H1 (cell line): ENCODE measurements at regions not wholly inside any gene's neighbourhood (a gene's known extent, or its start where the extent isn't known, plus 50 kb on each side); places are given as distances from the start of the nearest gene placed in this dataset.

Experiments
- CTCF ChIA-PET: fragments of 300-600 bp; sonication (Branson Sonifier 250); formaldehyde crosslinking; loops from one replicate; lab custom pipeline; 2021; ENCODE audit not compliant: partially characterized antibody; lab: Charles Lee
- POLR2A ChIA-PET: fragments of 300-600 bp; sonication (Branson Sonifier 250); formaldehyde crosslinking; loops from one replicate; lab custom pipeline; 2021; ENCODE audit warnings: inconsistent platforms; ENCODE audit not compliant: partially characterized antibody; lab: Charles Lee
- DNase-seq, 2 experiments: peaks; one replicate each; pipeline versions ENCODE4 v3.0.0 to v3.0.0-alpha.2; 2010 to 2022; ENCODE audit warnings: low spot score in 2 of 2, low read depth in 1 of 2, mixed read lengths in 1 of 2
- FAIRE-seq: peaks from 2 replicates; lab custom pipeline; 2011; peaks lifted over from hg19 to GRCh38; lab: Jason Lieb, UNC
- H2AFZ ChIP-seq: 2 replicates; pipeline ENCODE4 v1.8.1; 2012; ENCODE audit warnings: low read length, inconsistent platforms
- H2AK5ac ChIP-seq: 2 replicates; pipeline ENCODE4 v1.6.1; 2013; ENCODE audit warnings: low read depth, low read length
- H2BK120ac ChIP-seq: replicated peaks from 2 replicates; pipeline ENCODE3; 2013; ENCODE audit warnings: low read depth, low read length, inconsistent platforms
- H2BK12ac ChIP-seq: 2 replicates; pipeline ENCODE4 v1.6.1; 2013; ENCODE audit warnings: low read depth, low read length
- H2BK15ac ChIP-seq: 2 replicates; pipeline ENCODE4 v1.6.1; 2013; ENCODE audit warnings: low read length
- H2BK20ac ChIP-seq: 2 replicates; pipeline ENCODE4 v1.6.1; 2013; ENCODE audit warnings: low read length
- H2BK5ac ChIP-seq: 2 replicates; pipeline ENCODE4 v1.6.1; 2013; ENCODE audit warnings: low read depth, low read length
- H3K14ac ChIP-seq: 2 replicates; pipeline ENCODE4 v1.6.1; 2013; ENCODE audit warnings: inconsistent platforms; ENCODE audit not compliant: insufficient read length
- H3K18ac ChIP-seq: 2 replicates; pipeline ENCODE4 v1.6.1; 2013; ENCODE audit warnings: low read length; ENCODE audit errors: extremely low read depth
- H3K23ac ChIP-seq: 2 replicates; pipeline ENCODE4 v1.6.1; 2013; ENCODE audit warnings: inconsistent platforms; ENCODE audit not compliant: insufficient read length
- H3K23me2 ChIP-seq: 2 replicates; pipeline ENCODE4 v1.6.1; 2013; ENCODE audit warnings: low read depth, low read length
- H3K27ac ChIP-seq: 2 replicates; pipeline ENCODE4 v1.6.1; 2011; ENCODE audit warnings: low read depth, low read length, inconsistent platforms
- H3K27me3 ChIP-seq, 4 experiments: replicated peaks in 1 of 4; 1 replicate in 1 of 4; 2 replicates in 3 of 4; pipeline versions ENCODE4 v1.6.1 to v1.8.1; 2011 to 2013; ENCODE audit warnings: low read length in 3 of 4, mild to moderate bottlenecking in 3 of 4, inconsistent platforms in 2 of 4, mixed read lengths in 2 of 4, moderate library complexity in 1 of 4; ENCODE audit not compliant: control insufficient read depth in 3 of 4, insufficient read depth in 3 of 4; ENCODE audit errors: extremely low read depth in 1 of 4
- H3K36me3 ChIP-seq, 4 experiments: 2 replicates each; pipeline versions ENCODE4 v1.6.1 to v1.8.1; 2011 to 2013; ENCODE audit warnings: mild to moderate bottlenecking in 4 of 4, low read length in 3 of 4, moderate library complexity in 2 of 4, control low read depth in 1 of 4, inconsistent platforms in 1 of 4; ENCODE audit not compliant: insufficient read depth in 4 of 4, control insufficient read depth in 2 of 4
- H3K4ac ChIP-seq: replicated peaks from 2 replicates; pipeline ENCODE3; 2013; ENCODE audit warnings: low read length, low read depth, mixed read lengths, inconsistent platforms; ENCODE audit not compliant: insufficient read length
- H3K4me1 ChIP-seq, 4 experiments: replicated peaks in 1 of 4; 1 replicate in 1 of 4; 2 replicates in 3 of 4; pipeline versions ENCODE4 v1.6.1 to v1.8.1; 2011 to 2013; ENCODE audit warnings: low read length in 3 of 4, inconsistent platforms in 2 of 4, mixed read lengths in 1 of 4; ENCODE audit not compliant: insufficient read depth in 4 of 4, control insufficient read depth in 3 of 4
- H3K4me2 ChIP-seq, 2 experiments: 2 replicates each; pipeline versions ENCODE4 v1.6.1 to v1.8.1; 2011 to 2013; ENCODE audit warnings: low read depth in 2 of 2, low read length in 2 of 2, control low read depth in 1 of 2, inconsistent platforms in 1 of 2, mild to moderate bottlenecking in 1 of 2; ENCODE audit not compliant: insufficient read depth in 1 of 2
- H3K4me3 ChIP-seq, 4 experiments: fragments of 200-600, 300-600 bp in 1 of 4; sonication (generic), shearing (Covaris generic), sonication (Bioruptor Twin) in 1 of 4; 2 replicates each; pipeline versions ENCODE4 v1.5.1 to v1.8.1; 2011 to 2016; ENCODE audit warnings: low read length in 4 of 4, low read depth in 3 of 4, control low read depth in 2 of 4, inconsistent platforms in 2 of 4, mild to moderate bottlenecking in 2 of 4, mixed read lengths in 1 of 4, moderate library complexity in 1 of 4; ENCODE audit not compliant: insufficient read depth in 2 of 4; ENCODE audit errors: extremely low read depth in 1 of 4
- H3K56ac ChIP-seq: replicated peaks from 2 replicates; pipeline ENCODE3; 2013; ENCODE audit warnings: low read depth, mild to moderate bottlenecking, mixed read lengths, low read length, inconsistent platforms; ENCODE audit not compliant: insufficient read length
- H3K79me1 ChIP-seq: 2 replicates; pipeline ENCODE4 v1.6.1; 2013; ENCODE audit warnings: low read depth, low read length, control low read depth
- H3K79me2 ChIP-seq, 2 experiments: 2 replicates each; pipeline versions ENCODE4 v1.6.1 to v1.8.1; 2012 to 2013; ENCODE audit warnings: low read length in 2 of 2, mild to moderate bottlenecking in 2 of 2, inconsistent platforms in 1 of 2; ENCODE audit not compliant: insufficient read depth in 2 of 2, control insufficient read depth in 1 of 2
- H3K9ac ChIP-seq, 4 experiments: replicated peaks in 1 of 4; 1 replicate in 1 of 4; 2 replicates in 3 of 4; pipeline versions ENCODE4 v1.6.1 to v1.8.1; 2011 to 2013; ENCODE audit warnings: low read depth in 3 of 4, low read length in 3 of 4, control low read depth in 2 of 4, mild to moderate bottlenecking in 2 of 4, moderate library complexity in 2 of 4, inconsistent platforms in 1 of 4; ENCODE audit errors: extremely low read depth in 1 of 4
- H3K9me3 ChIP-seq, 2 experiments: 2 replicates each; pipeline versions ENCODE4 v1.6.1 to v1.8.1; 2012 to 2013; ENCODE audit warnings: mild to moderate bottlenecking in 2 of 2, moderate library complexity in 2 of 2, control low read depth in 1 of 2, inconsistent platforms in 1 of 2, low read depth in 1 of 2, low read length in 1 of 2, mixed read lengths in 1 of 2; ENCODE audit not compliant: insufficient read depth in 2 of 2
- H4K20me1 ChIP-seq, 2 experiments: replicated peaks in 1 of 2; 2 replicates each; pipeline versions ENCODE3 to v1.8.1; 2011 to 2013; ENCODE audit warnings: inconsistent platforms in 2 of 2, low read length in 2 of 2, mild to moderate bottlenecking in 1 of 2; ENCODE audit not compliant: insufficient read depth in 2 of 2, control insufficient read depth in 1 of 2
- H4K5ac ChIP-seq: 2 replicates; pipeline ENCODE4 v1.6.1; 2013; ENCODE audit warnings: low read length, low read depth, mixed read lengths, inconsistent platforms; ENCODE audit not compliant: insufficient read length
- H4K8ac ChIP-seq: 2 replicates; pipeline ENCODE4 v1.8.0; 2013; ENCODE audit warnings: mild to moderate bottlenecking, moderate library complexity, low read length, inconsistent platforms; ENCODE audit not compliant: insufficient read depth; ENCODE audit errors: extremely low read depth
- H4K91ac ChIP-seq: replicated peaks from 2 replicates; pipeline ENCODE3; 2013; ENCODE audit warnings: low read length, mixed read lengths, inconsistent platforms; ENCODE audit not compliant: insufficient read length
- SIX5 ChIP-seq: IDR thresholded peaks from 2 replicates; pipeline ENCODE4 v1.6.1; 2011; ENCODE audit warnings: mild to moderate bottlenecking, low read depth, low read length
- WGBS, 2 experiments: shearing (Covaris generic) in 1 of 2; methylation state at CpG; one replicate each; pipeline versions ENCODE4 v1.1.6 to v1.1.7; 2013 to 2015; ENCODE audit warnings: low lambda C conversion rate in 2 of 2, mixed read lengths in 2 of 2, inconsistent platforms in 1 of 2, low coverage in 1 of 2, missing lambda C conversion rate in 1 of 2; ENCODE audit not compliant: insufficient replicate concordance in 2 of 2, insufficient coverage in 1 of 2, insufficient read length in 1 of 2; ENCODE audit errors: extremely low coverage in 1 of 2, missing lambda C conversion rate in 1 of 2; 5-methylcytosine and 5-hydroxymethylcytosine counted together
- TF ChIP-seq, protein P1 (sequence below): IDR thresholded peaks from 2 replicates; pipeline ENCODE4 v1.6.1; 2012; ENCODE audit warnings: inconsistent platforms

DNA sequence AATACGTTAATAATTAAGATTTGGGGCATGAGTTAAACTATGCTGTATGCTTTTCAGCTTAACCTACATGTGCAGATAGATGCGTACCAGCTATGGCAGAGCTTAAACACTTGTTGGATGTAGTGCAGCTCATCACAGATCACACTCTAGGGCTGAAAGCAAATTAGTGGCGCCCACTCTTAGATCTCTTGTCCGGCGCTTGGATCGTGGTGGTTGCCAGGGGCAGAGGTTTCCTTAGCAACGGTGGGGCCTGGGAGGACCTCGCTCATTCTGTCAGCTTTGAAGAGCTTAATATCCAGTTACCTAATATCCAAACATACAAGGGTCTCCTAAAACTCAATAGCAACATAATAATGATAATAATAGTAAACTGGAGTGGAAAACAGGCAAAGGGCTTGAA, 548.2 kb upstream of the PFKP start:
- CTCF ChIA-PET, result interaction anchor here (0.6 kb wide), 1 partner anchor 9 kb away, joined by 4 read pairs; no protein-coding TSS in a partner anchor
- Histone ChIP-seq H3K27me3 (no peaks in the 10 kb centered on the region), H2BK15ac (no peak overlapping the region), H4K5ac (no peak overlapping the region), H3K4me1 (no peaks in the 10 kb centered on the region), H4K91ac (no peak overlapping the region), H3K36me3 (no peaks in the 10 kb centered on the region), H3K9ac (no peak overlapping the region), H4K20me1 (no peaks in the 10 kb centered on the region), H3K4ac (no peak overlapping the region), H3K4me2 (no peak overlapping the region), H3K9me3 (no peaks in the 10 kb centered on the region), H3K4me3 (no peak overlapping the region), H3K56ac (no peak overlapping the region), H2BK5ac (no peak overlapping the region), H4K8ac (no peak overlapping the region), H3K79me2 (no peaks in the 10 kb centered on the region), H3K23me2 (peaks cover 2% of the 10 kb centered on the region; the same call in 1 of the 2 replicates), H2AFZ (no peak overlapping the region), H2BK20ac (no peak overlapping the region), H3K79me1 (no peaks in the 10 kb centered on the region), H3K27ac (no peak overlapping the region), H2AK5ac (no peak overlapping the region), H3K18ac (no peak overlapping the region), H3K14ac (no peak overlapping the region), H2BK12ac (no peak overlapping the region), H3K23ac (no peak overlapping the region)
- FAIRE-seq (no peak), DNase-seq (no peak)
- POLR2A ChIA-PET, result no interaction called here
- 94% methylated on average over 8 of the region's 8 CpGs; no CpG with 5 or more reads in 1 of the 2 experiments for WGBS, 2 experiments
- no peak for TF ChIP-seq SIX5
- TF ChIP-seq, protein P1, sequence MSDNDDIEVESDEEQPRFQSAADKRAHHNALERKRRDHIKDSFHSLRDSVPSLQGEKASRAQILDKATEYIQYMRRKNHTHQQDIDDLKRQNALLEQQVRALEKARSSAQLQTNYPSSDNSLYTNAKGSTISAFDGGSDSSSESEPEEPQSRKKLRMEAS, result no peak
- TF ChIP-seq, all 59 proteins: peak for 0
- no peak overlapping the region for H2BK120ac ChIP-seq
